Pulmonary artery endothelial cell (primary cell): ENCODE measurements at regions not wholly inside any gene's neighbourhood (a gene's known extent, or its start where the extent isn't known, plus 50 kb on each side); places are given as distances from the start of the nearest gene placed in this dataset.

Source experiments
- DNase-seq: peaks from one replicate; pipeline ENCODE4 v3.0.0-alpha.2; 2011; ENCODE audit warnings: low read depth, low spot score

DNA sequence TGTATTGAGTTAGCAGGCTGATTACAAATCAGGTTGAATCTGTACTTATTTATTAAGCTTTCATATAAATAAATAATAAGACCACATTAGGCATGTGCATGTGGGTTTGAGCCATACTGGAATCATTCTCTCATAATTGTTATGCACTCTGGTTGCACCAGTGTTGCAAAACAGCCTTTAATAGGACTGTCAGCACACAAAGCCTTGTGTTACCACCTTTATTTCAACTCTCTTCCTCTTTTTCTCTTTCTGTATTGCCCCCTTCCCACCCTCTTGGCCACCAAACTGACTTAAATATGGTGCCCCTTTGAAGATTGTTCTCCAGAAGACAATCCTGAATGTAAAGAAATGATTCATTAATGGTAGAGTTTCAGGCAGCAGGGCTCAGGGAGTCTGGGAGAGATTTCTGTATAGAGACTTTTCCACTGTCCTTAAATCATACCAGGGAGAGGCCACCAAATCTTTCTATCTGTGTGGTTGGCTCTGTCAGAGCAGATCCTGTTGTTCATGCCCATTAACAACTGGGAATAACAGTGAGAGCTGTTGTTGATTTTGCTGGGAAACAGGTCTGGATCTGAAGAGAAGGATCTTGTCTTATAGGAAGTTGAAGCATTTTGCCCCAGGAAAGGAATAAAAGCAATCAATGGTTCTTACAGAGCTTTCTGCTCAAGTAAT, 131.6 kb upstream of the SOX4 start:
- no peak for DNase-seq

DNA sequence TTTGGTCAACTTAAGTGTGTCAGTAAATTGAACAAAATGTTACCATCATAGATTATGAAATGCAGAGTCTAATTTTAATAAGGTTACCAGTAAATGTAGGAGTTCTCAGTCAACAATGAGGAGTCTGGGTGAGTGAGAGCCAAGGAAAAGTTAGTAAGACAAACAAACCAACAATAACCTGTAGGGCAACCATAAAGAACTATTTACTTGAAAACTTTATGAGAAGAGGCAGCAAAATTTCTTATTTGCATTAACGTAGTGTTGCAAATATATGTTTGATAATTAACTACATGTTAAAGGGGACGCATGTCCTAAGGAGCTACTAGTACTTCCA, 131.1 kb upstream of the SOX4 start:
- DNase-seq: no peak

DNA sequence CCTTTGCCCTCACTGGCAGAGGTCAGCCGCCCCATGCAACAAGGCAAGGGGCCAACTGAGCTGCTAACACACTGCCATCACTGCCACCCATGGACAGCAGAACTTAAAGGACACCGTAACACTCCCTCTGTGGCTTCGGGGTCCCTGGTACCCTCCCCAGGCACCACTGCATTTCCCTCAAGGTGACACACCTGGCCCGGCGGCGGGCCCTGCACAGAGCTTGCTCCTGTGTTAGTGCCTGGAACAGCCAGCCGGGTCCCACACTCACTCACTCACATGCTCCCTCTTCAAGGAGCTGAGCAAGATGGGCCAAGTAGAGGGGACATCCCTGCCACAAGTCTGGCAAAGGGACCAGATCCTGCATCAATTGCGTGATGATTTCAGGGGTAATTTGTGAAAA, 126.5 kb upstream of the SOX4 start:
- DNase-seq: no peak

DNA sequence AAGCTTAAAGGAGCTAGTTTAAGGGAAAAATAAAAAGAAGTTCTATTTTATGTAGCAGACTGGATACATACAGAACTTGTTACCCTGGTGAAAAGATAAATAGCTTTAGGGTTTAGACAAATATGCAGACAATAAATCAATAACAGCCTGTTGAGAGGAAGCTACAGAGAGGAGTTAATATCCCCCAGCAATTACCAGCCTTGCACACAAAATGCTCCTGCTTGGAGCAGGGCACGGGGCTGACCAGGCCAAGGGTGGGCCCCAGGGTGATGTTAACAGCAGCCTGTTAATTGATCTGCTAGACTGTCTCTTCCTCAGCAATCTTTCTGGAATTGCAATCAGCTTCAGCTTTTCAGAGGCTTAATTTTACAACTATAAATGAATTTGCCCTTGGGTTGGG, 125.1 kb upstream of the SOX4 start:
- DNase-seq: no peak

DNA sequence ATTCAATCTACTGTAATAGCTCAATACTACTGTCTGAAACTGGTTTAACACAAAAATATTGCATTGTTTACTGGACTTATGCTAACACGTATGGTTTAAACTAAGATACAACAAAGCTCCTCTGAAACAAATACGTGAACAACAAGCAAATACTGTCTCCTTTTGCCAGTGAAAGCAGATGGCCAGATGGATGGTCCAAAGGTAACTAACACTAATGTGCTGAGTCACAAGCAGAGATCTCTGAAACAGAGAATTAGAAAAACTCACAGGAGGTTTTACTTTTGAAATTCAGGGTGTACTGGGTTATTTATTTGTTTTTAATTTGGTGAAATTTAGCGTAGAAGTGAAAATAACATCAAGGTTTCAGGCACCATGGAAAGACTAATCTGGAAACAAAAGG, 124.3 kb upstream of the SOX4 start:
- DNase-seq: no peak

DNA sequence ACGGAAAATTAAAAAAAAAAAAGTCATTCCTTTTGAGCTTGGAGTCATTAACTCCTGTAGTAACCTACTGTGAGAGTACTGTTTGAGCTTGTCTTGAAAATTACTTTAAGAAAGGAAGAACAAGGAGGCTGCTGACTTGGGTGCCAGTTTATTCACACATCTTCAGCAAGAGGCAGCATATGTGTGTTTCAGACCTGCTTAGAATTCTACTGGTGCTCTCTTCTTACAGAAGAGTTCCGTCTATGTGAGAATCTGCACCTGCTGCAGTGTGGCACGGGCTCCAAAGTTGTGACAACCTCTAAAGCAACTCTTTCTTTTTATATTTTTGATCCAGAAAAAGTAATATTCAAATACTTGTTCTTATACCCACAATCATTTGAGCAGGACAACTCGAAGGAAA, 117.4 kb upstream of the SOX4 start:
- no peak for DNase-seq

DNA sequence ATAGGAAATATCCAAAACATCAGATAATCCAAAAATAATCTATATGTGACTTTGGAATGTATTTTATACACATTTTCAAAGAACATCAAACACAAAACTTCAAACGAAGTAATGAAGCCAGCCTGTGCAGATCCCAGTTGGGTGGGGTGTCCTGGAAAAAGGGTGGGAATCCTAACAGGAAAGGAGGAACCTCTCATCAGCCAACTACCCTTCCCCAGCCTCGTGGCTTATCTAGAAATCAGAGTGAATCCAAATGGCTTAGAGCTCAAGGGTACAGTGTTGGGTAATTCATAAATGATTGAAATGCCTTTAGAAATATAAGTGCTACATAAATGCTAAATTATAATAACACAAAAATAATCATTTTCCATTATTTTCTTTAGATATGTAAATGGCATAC, 115.1 kb upstream of the SOX4 start:
- DNase-seq: no peak

DNA sequence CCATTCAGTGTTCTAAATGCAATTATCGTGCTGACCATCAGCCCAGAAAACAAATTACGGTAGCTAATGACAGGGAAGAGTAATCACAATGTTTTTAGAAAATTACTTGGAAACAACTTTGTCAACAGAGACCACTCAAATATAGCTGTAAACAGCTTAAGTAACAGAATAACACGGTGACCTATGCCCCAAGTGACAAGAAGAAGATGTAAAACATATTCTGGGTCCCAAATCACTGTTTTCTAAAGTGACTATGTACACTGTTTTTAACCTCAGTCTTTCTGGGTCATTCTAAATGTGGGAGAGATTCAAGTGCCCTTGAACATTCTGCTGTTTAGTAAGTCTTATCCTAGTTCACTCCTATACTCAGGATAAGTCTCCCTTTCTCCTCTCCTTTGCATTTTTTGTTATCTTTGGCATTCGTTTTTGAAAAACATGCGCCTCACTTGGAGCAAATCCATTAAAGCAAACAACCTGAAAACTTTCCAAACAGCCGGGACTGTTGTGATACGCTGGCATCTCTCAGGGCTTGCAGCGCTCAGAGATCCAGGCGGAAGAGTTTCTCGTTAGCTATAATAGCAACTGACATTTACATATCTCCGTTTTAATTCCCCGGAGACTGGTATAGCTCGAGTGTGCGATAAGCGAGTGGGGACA, 114.5 kb upstream of the SOX4 start:
- peak; percentile 1 for DNase-seq

DNA sequence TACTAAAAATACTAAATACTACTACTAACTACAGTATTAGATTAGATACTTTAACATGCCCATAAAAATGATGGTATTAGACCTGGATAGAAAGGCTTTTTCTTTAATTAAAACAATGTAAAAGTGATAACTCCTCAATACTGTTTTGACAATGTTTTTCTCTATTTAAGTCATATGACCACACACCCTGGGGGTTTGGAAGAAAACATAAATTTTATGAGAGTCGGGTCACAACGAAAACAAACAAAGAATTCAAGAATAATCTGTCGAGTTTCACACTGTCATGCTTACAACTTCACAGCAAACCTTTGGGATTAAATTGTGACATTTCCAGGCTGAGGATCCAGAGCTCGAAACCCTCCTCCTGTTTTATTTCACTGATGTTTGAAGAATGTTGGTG, 107.4 kb upstream of the SOX4 start:
- no peak for DNase-seq

DNA sequence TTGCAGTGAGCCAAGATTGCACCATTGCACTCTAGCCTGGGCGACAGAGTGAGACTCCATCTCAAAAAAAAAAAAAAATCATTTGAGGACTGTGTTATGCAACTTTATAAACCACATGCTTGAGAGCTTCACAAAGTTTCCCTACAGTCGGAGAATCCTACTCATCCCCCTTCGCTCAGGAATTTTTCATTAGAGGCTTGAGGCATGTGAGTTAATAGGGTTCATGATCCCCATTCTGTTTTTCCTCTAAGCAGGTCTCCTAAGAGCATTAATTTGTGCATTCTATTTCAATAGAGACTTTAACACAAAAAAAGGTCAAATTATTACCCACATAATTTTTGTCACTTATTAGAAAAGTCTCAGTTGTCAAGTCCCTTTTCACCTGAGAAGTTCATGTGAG, 103.7 kb upstream of the SOX4 start:
- DNase-seq: no peak

DNA sequence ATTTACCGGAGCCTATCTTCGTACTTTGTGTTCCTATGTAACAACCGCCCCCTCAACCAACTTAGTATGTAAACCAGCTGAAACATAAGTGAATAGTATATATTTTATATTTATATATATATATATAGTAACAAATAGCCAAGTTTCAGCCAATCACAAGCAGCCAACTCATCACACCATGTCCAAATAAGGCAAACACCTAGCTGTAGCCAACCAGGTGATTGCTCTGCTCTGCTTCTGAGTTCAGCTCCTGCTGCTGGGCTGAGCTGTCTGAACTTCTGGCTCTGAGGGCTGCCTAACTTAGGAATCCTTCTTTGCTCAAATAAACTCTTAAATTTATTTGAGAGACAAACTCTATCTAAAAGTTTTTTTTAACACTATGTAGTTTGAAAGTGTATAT, 101.6 kb upstream of the SOX4 start:
- DNase-seq: no peak

DNA sequence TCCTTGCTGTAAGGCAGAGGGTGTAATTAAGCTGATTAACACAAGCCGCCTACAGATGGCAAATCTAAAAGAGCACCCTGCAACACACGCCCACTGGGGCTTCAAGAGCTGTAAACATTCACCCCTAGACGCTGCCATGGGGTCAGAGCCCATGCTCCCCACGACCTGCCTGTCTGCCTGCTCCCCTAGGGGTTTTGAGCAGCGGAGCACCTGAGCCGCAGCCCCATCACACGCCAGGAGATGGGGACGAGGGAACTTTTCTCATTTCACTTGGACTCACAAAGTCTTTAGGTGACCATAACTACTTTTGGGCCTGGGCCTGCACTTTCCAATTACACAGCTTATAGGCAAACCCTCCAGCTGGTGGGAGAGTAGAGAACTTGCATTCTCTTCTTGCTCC, 99.0 kb upstream of the SOX4 start:
- no peak for DNase-seq

DNA sequence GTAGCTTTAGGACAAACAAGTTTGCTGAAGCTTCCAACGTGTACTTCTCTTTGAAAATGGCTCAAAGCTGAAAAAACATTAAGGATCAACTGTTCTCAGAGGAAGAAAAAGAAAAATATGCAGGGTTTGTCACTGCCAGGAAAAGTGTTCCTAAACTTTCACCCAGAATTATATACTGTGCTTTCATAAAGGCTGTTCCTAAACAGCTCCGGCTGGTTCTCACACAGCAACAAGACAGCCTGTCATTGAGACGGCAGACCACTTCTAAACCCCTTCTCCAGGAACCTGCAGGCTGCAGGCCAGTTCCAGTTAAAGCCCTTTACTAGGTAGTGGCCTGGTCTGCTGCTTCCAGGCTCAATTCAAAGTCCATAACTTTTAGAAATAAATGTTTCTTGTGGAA, 97.4 kb upstream of the SOX4 start:
- DNase-seq: no peak

DNA sequence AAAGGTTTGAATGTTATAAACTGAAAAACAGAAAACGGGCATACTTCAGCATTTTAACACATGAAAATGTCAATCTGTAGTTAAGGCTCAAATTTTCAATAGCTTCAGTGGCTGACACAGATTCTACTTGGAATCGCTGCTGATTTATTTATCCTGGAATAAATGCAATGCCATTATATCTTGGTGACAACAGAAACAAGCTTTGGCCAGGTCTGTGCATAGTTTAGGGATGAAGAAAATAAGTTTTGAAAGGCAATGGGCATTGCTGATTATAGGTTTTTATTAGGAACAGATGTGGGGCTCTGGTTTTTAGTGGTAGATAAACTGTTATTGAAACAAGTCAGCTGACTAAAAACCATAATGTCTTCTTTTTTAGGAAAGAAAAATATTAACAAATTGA, 96.8 kb upstream of the SOX4 start:
- DNase-seq: no peak

DNA sequence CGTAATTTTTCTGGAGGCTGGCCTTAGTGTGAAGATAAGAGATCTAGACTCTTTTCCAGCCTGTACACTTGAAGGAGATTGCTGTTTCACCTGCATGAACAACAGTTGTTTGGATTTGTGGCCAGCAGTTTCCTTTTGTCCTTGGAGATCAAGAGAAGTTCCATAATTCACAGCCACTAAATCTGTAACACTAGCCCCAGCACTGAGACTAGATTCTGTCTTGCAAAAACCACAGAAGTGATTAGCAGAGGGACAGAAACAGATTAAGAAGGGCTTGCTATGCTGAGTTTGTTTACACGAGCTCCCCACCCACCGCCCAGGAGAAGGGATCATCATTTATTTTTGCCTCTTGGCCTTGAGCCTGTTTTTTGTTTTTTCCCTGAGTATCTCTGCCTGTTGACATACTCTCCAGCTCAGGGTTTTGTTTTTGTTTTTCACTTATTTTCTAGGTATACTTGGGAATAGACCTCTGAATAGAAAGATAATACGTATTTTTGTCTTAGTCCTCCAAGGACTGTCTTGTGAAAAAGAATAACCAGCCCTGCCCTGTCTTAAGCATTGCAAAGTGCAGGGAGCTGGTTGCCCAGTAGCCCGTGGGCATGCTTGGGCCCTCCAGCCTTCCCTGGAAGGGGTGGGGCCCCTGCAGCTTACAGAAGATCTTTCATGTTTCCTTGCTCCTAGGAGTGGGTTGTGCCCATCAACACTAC, 93.1 kb upstream of the SOX4 start:
- DNase-seq: no peak

DNA sequence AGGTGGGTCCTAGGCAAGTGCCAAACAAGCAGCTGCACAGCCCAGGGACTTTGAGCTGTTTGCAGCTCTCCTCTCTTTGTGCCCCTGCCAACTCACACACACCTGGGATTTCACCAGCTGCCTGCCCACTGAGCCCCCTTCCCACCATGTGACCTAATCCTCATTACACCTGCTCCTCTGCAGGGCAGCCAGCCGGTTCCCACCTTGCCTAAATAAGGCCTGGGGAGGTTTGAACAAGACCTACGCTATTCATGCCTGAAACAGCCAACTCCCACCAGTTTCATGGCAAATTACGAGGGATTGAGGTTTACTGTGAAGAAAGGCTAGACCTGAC, 92.6 kb upstream of the SOX4 start:
- DNase-seq: no peak

DNA sequence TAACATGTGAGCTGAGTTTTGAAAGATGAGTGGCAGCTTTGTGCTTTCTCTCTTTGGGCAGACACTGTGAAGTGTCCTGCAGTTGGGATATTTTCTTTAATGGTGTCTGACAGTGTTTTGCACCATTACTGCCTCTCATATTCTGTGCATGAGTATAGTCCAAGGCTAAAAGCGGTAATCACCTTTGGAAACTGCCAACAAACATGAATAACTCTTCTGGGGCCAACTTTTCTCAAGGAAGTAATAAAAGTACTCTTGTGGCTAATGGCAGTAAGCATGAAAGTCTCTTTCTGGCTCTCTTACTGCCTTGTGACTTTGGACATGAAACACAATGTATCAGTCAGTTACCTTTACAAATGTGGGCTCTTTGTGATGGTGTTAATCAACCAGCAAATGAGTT, 91.7 kb upstream of the SOX4 start:
- no peak for DNase-seq

DNA sequence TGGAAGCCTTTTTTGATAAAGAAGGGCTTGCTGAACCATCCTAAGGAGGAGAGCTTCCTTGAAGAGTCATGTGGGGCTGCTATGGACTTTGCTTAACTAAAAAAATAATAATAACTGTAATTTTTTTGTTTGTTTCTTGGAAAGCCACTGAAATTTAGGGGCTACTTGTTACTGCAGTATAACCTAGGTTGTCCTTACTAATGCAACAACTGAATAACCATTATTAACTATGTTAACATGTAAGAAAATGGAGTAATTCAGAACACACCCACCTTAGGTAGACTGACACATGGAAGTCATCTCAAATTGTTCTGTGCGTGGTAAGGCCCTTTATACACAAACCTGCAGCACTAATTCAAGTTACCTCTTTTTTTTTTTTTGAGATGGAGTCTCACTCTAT, 90.9 kb upstream of the SOX4 start:
- DNase-seq: no peak

DNA sequence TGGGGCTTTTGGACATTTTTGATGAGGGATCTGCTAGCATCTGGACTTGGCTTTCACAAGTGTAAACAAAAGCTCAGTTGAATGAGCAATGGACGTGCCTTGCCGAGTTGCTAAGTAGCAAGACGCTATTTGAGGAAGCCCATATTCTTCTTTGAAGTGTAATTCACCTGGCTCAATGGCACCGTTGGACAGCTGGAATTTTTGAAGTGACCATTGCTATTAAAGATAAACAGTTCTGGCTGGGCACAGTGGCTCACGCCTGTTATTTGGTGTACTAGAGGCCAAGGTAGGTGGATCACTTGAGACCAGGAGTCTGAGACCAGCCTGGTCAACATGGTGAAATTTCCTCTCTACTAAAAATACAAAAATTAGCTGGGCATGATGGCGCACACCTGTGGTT, 88.8 kb upstream of the SOX4 start:
- DNase-seq: no peak

DNA sequence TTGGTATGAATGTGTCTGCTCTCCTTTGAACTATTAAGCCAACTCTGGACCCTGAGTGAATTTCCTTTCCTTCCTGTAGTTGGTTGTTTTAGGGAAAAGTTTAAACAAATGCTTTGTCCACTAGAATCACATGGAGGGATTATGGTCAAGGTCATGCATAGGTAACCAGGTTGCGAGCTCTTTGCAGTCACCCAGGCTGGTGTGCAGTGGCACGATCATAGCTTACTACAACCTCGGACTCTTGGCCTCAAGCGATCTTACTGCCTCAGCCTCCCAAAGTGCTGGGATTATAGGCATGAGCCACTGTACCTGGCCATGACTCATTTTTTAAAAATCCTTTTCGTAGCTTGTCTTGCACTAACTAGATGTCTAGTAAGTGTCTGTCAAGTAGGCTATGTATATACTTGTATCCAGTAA, 88.0 kb upstream of the SOX4 start:
- DNase-seq: no peak

DNA sequence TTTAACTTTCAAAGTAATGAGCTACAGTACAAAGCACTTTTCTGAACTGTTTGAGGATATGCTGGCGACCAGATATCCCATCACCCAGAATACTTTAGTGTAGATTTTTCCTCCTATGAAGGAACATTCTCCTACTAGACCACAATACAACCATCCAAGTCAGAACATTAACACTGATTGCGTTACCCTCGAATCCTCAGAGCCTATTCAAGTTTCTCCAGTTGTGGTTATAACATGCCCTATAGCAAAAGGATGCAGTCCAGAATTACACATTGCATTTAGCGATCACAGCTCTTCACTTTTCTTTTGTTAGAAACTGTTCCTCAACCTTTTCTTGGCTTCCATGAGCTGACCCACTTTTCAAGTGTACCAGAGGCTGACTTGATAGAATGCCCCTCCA, 87.4 kb upstream of the SOX4 start:
- no peak for DNase-seq

DNA sequence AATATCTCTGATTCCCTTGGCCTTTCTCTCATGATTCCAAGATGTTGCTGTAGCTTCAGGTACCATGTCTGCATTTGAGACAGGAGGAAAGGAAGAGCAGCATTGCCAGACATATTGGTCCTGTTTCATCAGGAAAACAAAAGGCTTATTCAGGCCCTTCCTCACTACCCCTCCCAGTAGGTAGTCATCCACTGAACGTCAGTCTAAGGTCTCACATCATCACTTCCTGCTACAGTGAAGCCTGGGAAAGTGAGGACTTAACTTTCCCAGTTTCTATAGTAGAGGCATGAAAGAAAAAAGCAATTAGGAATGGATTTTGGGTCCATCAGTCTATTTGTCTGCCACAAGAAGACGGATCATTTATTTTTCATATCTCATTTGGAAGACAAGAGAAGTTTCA, 85.7 kb upstream of the SOX4 start:
- DNase-seq: no peak

DNA sequence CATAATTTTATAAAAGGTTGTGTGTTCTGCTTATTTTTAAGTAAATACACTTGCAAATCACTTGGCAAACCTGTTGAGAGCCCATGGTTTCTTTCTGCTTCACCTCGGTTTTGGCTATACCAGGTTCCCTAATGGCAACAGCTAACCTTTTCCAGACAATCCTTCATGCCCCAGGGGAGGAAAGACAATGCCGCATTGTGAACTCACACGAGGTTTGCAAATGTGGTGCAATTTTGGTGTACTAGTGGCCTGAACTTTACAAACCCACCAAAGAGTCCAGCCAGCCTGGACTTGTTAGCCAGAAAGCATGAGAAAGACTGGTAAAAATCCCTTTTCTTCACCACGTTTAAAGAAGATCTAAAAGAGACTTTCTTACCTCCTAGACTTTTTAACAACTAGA, 84.8 kb upstream of the SOX4 start:
- DNase-seq: no peak
